ENCODE measurements at regions not wholly inside any gene's neighbourhood (a gene's known extent, or its start where the extent isn't known, plus 50 kb on each side); places are given as distances from the start of the nearest gene placed in this dataset.
"Not testable (repeated sequence)": the region's sequence is repeated elsewhere in the genome, so short reads cannot be mapped to it uniquely, and the experiment has no call there.

GRCh38 chr5:97979740-97980139 is 793.7 kb upstream of the RGMB start:
- no peak for DNase-seq

DNA sequence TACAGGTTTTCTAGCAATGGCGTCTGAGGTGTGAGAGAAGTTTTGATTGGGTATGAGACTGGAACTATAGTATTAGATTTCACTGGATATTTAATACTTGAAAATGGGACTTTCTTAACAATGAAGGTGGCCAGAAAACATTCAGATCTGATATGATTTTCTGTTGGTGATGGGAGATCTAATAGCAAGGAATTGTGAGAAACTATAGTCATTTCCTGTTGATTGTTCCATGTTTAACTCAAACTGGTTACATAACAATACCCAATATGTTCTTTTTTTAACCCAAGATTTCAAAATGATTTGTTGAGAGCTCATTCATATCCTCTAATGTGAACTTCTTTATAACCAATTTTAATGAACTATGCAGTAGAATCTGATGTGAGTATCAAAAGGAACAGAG is 793.2 kb upstream of the RGMB start:
- DNase-seq: no peak

DNA sequence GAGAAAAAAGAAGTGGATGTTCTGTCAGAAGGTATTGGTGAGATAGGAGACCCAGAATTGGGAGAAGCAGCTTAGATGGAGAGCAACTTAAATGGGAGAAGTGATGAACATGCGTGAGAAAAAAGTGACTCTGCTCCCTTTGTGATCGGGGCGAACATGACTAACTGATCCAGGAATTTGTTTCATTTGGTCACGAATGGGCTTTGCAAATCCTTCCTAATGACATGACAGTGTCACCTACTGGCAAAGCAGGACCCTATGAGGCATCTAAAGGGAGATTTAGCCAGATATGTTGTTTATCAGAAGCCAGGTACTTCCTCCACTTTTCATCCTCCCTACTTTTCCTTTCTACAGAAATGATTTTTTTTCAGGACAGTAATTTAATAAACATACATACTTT is 787.4 kb upstream of the RGMB start:
- DNase-seq: no peak

GRCh38 chr5:97991236-97991635 is 782.2 kb upstream of the RGMB start:
- no peak for DNase-seq

DNA sequence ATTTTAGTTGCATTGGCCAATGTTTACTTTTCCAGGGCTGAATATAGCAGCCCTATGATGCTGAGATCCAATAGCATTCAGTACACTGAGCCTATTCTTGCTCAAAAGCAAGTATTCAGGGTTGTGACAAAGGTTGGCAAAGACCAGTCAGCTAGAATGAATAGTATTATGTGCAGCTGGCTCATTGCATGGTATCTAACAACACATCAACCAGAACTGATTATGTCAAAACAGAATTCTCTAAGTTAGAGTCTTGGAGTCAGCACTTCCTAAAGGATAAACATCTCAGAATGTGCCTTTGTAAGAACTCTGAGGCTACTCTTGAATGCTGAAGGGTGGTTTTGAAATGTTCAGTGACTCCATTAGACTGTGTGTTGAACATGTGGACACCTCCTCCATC is 774.5 kb upstream of the RGMB start:
- DNase-seq: no peak

GRCh38 chr5:98004463-98004862 is 769.0 kb upstream of the RGMB start:
- DNase-seq: no peak

GRCh38 chr5:98016771-98017170 is 756.7 kb upstream of the RGMB start:
- DNase-seq: no peak

DNA sequence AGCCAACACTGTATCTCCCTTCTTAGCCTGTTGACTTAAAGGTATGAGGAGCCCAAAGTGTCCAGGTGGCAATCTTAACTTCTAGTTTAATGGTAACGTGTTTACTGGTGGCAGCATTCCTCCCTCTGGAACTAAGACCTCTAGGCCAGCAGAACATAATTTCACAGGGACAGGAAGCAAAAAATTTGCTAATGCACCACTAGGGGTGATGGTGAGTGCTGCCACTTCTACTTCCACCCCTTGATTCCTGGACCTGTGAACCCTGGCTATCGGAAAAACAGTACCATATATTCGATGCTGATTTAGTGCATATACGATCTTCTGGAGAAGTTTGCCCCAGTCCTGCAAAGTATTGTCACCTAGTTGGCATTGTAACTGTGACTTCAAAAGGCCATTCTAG is 743.2 kb upstream of the RGMB start:
- DNase-seq: not testable (repeated sequence)

GRCh38 chr5:98031036-98031435 is 742.4 kb upstream of the RGMB start:
- not testable (repeated sequence) for DNase-seq

DNA sequence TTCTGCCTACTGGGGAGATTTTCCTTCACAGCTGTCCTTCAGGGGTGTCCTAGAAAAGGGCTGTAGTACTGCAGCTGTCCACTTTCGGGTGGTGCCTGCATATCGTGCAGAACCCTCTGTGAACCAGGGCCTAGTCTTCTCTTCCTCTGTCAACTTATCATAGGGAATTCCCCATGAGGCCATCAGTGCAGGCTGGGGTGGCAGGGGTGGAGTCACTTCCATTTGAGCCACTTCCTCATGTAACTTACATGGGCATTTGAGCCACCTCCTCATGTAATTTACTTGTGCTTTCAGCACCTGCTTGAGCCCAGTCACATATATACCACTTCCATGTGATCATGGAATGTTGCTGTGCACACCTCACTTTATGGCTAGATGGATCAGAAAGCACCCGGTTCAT is 742.0 kb upstream of the RGMB start:
- no peak for DNase-seq

DNA sequence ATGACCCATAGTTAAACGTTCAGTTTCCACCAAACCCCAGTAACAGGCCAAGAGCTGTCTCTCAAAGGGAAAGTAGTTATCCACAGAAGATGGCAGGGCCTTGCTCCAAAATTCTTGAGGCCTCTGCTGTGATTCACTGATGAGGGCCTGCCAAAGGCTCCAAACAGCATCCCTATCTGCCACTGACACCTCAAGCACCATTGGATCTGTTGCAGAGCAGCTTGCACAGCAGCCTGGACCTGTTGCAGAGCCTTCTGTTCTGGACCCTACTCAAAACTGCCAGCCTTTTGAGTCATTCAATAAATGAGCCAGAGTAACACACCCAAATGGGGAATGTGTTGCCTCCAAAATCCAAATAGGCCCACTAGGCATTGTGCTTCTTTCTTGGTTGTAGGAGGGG is 741.5 kb upstream of the RGMB start:
- DNase-seq: no peak

GRCh38 chr5:98041661-98042060 is 731.8 kb upstream of the RGMB start:
- no peak for DNase-seq

- DNase-seq: no peak
Observed at GRCh38 chr5:98042521-98042920, 730.9 kb upstream of the RGMB start.

DNA sequence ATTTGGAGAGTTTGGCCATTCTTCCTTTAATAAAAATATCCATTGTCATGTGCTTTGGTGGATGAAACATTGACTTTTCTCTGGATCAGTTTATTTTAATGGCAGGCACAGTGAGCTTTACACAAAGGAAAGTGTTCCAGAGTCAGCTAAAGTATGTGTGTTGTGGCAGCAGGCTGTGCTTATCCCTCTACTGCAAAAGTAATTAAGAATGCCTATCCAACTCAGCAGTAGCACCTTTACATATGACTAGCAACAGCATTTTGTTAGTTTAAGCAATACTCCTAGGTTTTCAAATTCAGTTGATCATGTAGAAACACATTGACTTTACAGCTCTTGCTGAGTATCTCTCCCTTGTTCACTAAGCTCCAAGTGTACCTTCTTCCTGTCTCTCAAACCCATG is 730.5 kb upstream of the RGMB start:
- no peak for DNase-seq

- DNase-seq: no peak
Observed at GRCh38 chr5:98050583-98050982, 722.9 kb upstream of the RGMB start.

DNA sequence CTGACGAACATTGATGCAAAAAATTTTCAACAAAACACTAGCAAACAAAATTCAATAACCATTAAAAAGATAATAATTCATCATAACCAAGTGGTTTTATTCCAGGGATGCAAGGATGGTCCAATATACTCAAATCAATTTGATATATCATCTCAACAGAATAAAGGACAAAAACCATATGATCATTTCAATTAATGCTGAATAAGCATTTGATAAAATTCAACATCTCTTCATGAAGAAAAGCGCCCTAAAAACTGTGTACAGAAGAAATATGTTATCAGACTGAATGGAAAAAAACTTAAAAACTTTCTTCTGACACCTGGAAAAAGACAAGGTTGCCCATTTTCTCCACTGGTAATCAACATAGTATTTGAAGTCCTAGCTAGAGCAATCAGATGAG is 720.3 kb upstream of the RGMB start:
- DNase-seq: no peak

- DNase-seq: no peak
Observed at GRCh38 chr5:98060148-98060547, 713.3 kb upstream of the RGMB start.

DNA sequence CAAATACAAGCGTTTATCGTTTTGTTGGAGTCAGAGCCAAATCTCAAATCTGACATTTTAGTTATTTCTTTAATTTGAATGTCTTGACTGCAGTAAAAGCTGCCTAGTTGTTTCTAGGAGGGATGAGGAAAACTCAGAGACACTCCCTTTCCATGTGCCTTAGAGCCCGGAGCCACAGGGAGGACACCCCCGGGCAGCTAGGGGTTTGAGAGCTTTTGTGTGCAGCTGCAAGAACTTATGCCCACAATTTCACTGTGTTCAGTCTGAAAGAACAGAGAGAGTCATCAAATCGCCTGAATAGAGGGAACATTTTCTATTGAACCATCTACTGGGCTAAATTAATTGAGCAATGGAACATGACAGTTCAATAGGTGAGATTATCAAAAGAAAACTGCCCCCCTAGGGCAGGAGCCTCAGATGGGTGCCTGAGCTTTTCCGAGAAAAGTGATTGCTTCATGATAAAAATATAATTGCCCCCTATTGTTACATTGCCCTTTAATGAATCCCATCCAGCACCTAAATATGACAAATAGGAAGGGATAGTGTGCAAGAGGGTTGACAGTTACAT is 709.3 kb upstream of the RGMB start:
- no peak for DNase-seq

GRCh38 chr5:98065261-98065909 is 708.1 kb upstream of the RGMB start:
- DNase-seq: no peak

DNA sequence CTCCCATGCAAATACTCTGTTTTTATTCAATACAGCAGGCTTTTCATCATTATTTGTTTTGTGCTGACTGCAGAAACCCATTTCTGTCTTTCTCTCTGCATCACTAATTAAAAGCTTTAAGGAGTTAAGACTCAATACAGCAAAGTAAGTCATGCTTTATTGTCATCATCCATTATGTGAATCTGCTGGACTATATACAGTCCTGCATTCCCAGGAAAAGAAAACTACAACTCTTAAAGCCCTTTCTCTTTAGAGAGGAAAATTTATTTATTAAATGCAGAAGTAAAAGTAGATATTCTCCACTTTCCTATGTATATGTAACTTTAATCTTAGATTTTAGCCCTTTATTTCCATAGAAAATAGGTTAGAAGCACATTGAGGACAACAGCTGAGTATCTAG is 706.6 kb upstream of the RGMB start:
- no peak for DNase-seq

GRCh38 chr5:98069876-98070512 is 703.5 kb upstream of the RGMB start:
- DNase-seq: peak; percentile 26

GRCh38 chr5:98072921-98073320 is 700.5 kb upstream of the RGMB start:
- no peak for DNase-seq

GRCh38 chr5:98076501-98076900 is 697.0 kb upstream of the RGMB start:
- DNase-seq: no peak

DNA sequence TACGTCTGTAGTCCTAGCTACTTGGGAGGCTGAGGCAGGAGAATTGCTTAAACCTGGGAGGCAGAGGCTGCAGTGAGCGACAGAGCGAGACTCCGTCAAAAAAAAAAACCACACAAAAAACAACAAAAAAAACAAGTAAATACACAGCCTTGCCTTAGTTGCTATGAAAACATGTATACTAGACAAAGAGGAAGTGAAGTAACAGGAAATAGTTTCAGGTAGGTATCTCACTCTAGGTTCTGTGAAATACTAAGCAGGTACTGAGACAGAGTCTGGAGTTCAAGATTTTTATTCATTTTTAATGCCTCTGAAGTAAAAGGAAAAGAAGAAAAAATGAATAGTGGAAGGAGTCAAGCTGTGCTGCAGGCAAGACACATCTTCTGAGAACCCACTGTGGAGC is 687.9 kb upstream of the RGMB start:
- no peak for DNase-seq

GRCh38 chr5:98095072-98095471 is 678.4 kb upstream of the RGMB start:
- DNase-seq: no peak
